ENCODE measurements at regions not wholly inside any gene's neighbourhood (a gene's known extent, or its start where the extent isn't known, plus 50 kb on each side); places are given as distances from the start of the nearest gene placed in this dataset.

DNA sequence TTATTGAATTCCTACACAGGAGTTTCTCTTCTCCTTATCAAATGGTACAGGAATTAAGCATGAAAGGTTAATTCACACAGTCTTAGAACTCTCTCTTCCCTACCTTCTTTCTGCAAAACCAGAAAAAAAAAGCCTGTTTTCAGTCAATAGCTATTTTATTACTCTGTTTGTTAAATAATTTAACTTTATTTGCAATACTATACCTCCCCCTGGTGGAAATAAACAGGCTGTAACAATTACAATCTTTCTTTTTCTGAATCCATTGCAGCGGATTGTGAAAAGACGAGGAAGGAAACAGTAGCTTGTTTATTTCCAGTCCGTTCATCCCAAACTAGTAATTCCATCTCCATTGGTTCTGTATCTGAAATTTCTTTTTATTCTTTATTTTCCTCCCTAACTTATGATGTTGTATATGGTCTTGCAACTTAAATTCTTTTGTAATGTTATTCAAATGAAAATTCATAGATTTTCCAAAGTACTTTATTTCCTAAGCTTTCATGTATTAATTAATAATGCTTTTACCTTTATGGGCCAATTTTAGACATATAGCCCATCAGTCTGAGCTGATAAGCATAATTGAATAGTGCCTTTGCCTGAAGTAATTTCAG, 165.2 kb downstream of the SH3BP4 start:
- Histone ChIP-seq H3K4me3 (ENCODE audit: insufficient read depth, low read length) (no peak overlapping the region), H3K36me3 (ENCODE audit: insufficient read depth, low read length) (no peaks in the 10 kb centered on the region), H3K27me3 (ENCODE audit: insufficient read depth, low read length) (peaks cover 11% of the 10 kb centered on the region), H2AFZ (ENCODE audit: low read length) (no peak overlapping the region), H3K4me1 (ENCODE audit: insufficient read depth, low read length) (no peaks in the 10 kb centered on the region), H3K79me2 (ENCODE audit: insufficient read depth, low read length) (no peaks in the 10 kb centered on the region), H3K9me3 (ENCODE audit: low read depth, low read length) (no peaks in the 10 kb centered on the region), H3K27ac (ENCODE audit: low read depth, low read length) (no peak overlapping the region), H4K20me1 (ENCODE audit: insufficient read depth, low read length) (no peaks in the 10 kb centered on the region), H3K4me2 (ENCODE audit: insufficient read depth, low read length) (peak overlapping the region; percentile 49)
- TF ChIP-seq, protein P1, sequence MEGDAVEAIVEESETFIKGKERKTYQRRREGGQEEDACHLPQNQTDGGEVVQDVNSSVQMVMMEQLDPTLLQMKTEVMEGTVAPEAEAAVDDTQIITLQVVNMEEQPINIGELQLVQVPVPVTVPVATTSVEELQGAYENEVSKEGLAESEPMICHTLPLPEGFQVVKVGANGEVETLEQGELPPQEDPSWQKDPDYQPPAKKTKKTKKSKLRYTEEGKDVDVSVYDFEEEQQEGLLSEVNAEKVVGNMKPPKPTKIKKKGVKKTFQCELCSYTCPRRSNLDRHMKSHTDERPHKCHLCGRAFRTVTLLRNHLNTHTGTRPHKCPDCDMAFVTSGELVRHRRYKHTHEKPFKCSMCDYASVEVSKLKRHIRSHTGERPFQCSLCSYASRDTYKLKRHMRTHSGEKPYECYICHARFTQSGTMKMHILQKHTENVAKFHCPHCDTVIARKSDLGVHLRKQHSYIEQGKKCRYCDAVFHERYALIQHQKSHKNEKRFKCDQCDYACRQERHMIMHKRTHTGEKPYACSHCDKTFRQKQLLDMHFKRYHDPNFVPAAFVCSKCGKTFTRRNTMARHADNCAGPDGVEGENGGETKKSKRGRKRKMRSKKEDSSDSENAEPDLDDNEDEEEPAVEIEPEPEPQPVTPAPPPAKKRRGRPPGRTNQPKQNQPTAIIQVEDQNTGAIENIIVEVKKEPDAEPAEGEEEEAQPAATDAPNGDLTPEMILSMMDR (IDR thresholded peaks at IDR 0.05; ENCODE audit: extremely low read depth, low read depth, low read length): peak; percentile 61
- DNase-seq (ENCODE audit: insufficient read length, low spot score, missing footprints): no peak

DNA sequence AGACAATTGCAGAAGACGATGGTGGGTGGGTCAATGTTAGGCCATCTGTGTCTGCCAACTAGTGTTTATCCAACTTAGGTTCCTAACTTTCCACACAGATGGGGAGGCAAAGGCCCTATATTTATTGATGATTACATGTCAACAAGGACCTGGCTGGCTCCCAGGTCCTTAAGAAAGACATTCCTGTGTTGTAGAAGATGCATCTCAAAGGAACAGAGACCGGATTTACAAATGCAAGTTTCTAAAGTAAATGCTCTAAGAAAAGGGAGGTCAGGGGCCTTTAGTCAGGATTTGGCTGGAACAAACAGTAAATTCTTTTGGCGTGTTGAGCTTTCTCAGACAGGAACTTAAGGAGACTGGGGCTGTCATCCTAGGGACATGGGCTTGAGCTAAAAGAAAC, 175.0 kb downstream of the SH3BP4 start:
- H3K27me3 ChIP-seq (ENCODE audit: insufficient read depth, low read length): peaks cover 20% of the 10 kb centered on the region
- no peaks in the 10 kb centered on the region for H3K4me1 ChIP-seq (ENCODE audit: insufficient read depth, low read length)
- no peak overlapping the region for H2AFZ ChIP-seq (ENCODE audit: low read length)
- H3K4me3 ChIP-seq (ENCODE audit: insufficient read depth, low read length): no peak overlapping the region
- H4K20me1 ChIP-seq (ENCODE audit: insufficient read depth, low read length): no peaks in the 10 kb centered on the region
- H3K36me3 ChIP-seq (ENCODE audit: insufficient read depth, low read length): no peaks in the 10 kb centered on the region
- H3K27ac ChIP-seq (ENCODE audit: low read depth, low read length): no peak overlapping the region
- TF ChIP-seq, protein P1 (IDR thresholded peaks at IDR 0.05; ENCODE audit: extremely low read depth, low read depth, low read length): no peak
- no peak for DNase-seq (ENCODE audit: insufficient read length, low spot score, missing footprints)
- H3K4me2 ChIP-seq (ENCODE audit: insufficient read depth, low read length): no peak overlapping the region
- H3K79me2 ChIP-seq (ENCODE audit: insufficient read depth, low read length): no peaks in the 10 kb centered on the region
- H3K9me3 ChIP-seq (ENCODE audit: low read depth, low read length): no peaks in the 10 kb centered on the region

DNA sequence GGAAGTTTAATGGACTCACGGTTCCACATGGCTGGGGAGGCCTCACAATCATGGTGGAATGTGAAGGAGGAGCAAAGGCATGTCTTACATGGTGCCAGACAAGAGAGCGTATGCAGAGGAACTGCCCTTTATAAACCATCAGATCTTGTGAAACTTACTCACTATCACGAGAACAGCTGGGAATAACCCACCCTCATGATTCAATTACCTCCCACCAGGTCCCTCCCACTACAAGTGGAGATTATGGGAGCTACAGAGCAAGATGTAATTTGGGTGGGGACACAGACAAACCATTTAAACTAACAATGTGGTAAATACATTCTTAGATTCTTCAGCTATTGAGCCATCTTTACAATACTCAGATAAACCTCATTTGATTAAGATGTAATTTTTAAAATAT, 176.1 kb downstream of the SH3BP4 start:
- Histone ChIP-seq H3K36me3 (ENCODE audit: insufficient read depth, low read length) (no peaks in the 10 kb centered on the region), H3K4me1 (ENCODE audit: insufficient read depth, low read length) (no peaks in the 10 kb centered on the region), H4K20me1 (ENCODE audit: insufficient read depth, low read length) (no peaks in the 10 kb centered on the region), H3K4me3 (ENCODE audit: insufficient read depth, low read length) (no peak overlapping the region), H3K9me3 (ENCODE audit: low read depth, low read length) (no peaks in the 10 kb centered on the region), H3K79me2 (ENCODE audit: insufficient read depth, low read length) (no peaks in the 10 kb centered on the region), H3K27me3 (ENCODE audit: insufficient read depth, low read length) (peaks cover 20% of the 10 kb centered on the region), H3K27ac (ENCODE audit: low read depth, low read length) (no peak overlapping the region), H3K4me2 (ENCODE audit: insufficient read depth, low read length) (no peak overlapping the region), H2AFZ (ENCODE audit: low read length) (no peak overlapping the region)
- TF ChIP-seq, protein P1 (IDR thresholded peaks at IDR 0.05; ENCODE audit: extremely low read depth, low read depth, low read length): no peak
- no peak for DNase-seq (ENCODE audit: insufficient read length, low spot score, missing footprints)

- no peaks in the 10 kb centered on the region for H3K36me3 ChIP-seq (ENCODE audit: insufficient read depth, low read length)
- H3K27me3 ChIP-seq (ENCODE audit: insufficient read depth, low read length): peaks cover 7% of the 10 kb centered on the region
- TF ChIP-seq, protein P1 (IDR thresholded peaks at IDR 0.05; ENCODE audit: extremely low read depth, low read depth, low read length): no peak
- no peaks in the 10 kb centered on the region for H3K9me3 ChIP-seq (ENCODE audit: low read depth, low read length)
- no peaks in the 10 kb centered on the region for H3K4me1 ChIP-seq (ENCODE audit: insufficient read depth, low read length)
- DNase-seq (ENCODE audit: insufficient read length, low spot score, missing footprints): no peak
- no peak overlapping the region for H3K4me3 ChIP-seq (ENCODE audit: insufficient read depth, low read length)
- no peak overlapping the region for H3K27ac ChIP-seq (ENCODE audit: low read depth, low read length)
- H3K79me2 ChIP-seq (ENCODE audit: insufficient read depth, low read length): no peaks in the 10 kb centered on the region
- H2AFZ ChIP-seq (ENCODE audit: low read length): no peak overlapping the region
- H3K4me2 ChIP-seq (ENCODE audit: insufficient read depth, low read length): no peak overlapping the region
- no peaks in the 10 kb centered on the region for H4K20me1 ChIP-seq (ENCODE audit: insufficient read depth, low read length)
Observed at GRCh38 chr2:235129850-235130249, 178.0 kb downstream of the SH3BP4 start.
